ENCODE measurements at regions not wholly inside any gene's neighbourhood (a gene's known extent, or its start where the extent isn't known, plus 50 kb on each side); places are given as distances from the start of the nearest gene placed in this dataset.

DNA sequence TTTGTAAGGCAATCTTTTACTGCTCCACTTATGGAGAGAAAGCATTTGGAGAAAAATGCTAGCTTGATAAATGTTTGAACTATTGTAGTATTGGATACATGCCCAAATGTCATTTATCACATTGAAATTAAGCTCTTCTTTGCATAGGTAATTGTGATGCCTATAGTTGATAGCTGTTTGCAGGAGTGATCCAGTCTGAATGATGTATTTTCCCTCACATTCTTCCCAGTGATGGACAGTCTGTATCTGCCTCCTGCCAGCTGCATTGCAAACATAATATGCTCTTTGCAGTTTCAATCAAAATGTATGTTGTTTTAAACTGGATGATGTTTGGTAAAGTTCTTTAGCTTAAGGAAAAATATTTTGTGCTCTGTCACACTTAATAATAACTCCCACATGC lies 89.8 kb downstream of the EDNRB start:
- TF ChIP-seq TCF7 (CRISPR knock-in tag; IDR thresholded peaks at IDR 0.05; ENCODE audit: low read depth): no peak
- TF ChIP-seq, protein P1, sequence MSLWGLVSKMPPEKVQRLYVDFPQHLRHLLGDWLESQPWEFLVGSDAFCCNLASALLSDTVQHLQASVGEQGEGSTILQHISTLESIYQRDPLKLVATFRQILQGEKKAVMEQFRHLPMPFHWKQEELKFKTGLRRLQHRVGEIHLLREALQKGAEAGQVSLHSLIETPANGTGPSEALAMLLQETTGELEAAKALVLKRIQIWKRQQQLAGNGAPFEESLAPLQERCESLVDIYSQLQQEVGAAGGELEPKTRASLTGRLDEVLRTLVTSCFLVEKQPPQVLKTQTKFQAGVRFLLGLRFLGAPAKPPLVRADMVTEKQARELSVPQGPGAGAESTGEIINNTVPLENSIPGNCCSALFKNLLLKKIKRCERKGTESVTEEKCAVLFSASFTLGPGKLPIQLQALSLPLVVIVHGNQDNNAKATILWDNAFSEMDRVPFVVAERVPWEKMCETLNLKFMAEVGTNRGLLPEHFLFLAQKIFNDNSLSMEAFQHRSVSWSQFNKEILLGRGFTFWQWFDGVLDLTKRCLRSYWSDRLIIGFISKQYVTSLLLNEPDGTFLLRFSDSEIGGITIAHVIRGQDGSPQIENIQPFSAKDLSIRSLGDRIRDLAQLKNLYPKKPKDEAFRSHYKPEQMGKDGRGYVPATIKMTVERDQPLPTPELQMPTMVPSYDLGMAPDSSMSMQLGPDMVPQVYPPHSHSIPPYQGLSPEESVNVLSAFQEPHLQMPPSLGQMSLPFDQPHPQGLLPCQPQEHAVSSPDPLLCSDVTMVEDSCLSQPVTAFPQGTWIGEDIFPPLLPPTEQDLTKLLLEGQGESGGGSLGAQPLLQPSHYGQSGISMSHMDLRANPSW (CRISPR knock-in tag; conservative IDR thresholded peaks at IDR 0.05; ENCODE audit: low read depth): no peak

All from WTC11 (cell line).